ENCODE measurements at regions not wholly inside any gene's neighbourhood (a gene's known extent, or its start where the extent isn't known, plus 50 kb on each side); places are given as distances from the start of the nearest gene placed in this dataset.
A peak's percentile ranks its signal among the peaks of the same experiment; 100 is the strongest.

- H3K4me1 ChIP-seq (ENCODE audit: control insufficient read depth in 1 of 2, insufficient read depth in 2 of 2, low read length in 2 of 2): peaks cover 3 to 12% of the 10 kb centered on the region in 2 experiments; a peak in 2 of 4 replicates
- H3K9me3 ChIP-seq (ENCODE audit: control insufficient read depth in 1 of 2, insufficient read depth in 1 of 2, low read depth in 1 of 2, low read length in 2 of 2): no peaks in the 10 kb centered on the region
- H3K4me2 ChIP-seq (ENCODE audit: low read length): peak overlapping the region; percentile 42
- H3K27ac ChIP-seq (ENCODE audit: low read depth, low read length): no peak overlapping the region
- H3K36me3 ChIP-seq (ENCODE audit: control insufficient read depth in 1 of 2, insufficient read depth in 2 of 2, low read length in 2 of 2): no peaks in the 10 kb centered on the region
- BruUV-seq (replicated peaks): no TSS peak
- intact Hi-C loops (cut with micrococcal nuclease): no loop called here
- H3K79me2 ChIP-seq (ENCODE audit: insufficient read depth, low read length): no peaks in the 10 kb centered on the region
- POLR2A ChIA-PET: no interaction called here
- ATAC-seq (no peak), DNase-seq (ENCODE audit: low read depth, low spot score) (no peak)
- H2AFZ ChIP-seq (ENCODE audit: low read depth, low read length, poor library complexity, severe bottlenecking): no peak overlapping the region
- no peak overlapping the region for H3K4me3 ChIP-seq (replicated peaks in 1 of 2; ENCODE audit: low read depth in 1 of 2, low read length in 2 of 2)
- no peaks in the 10 kb centered on the region for H3K9me2 ChIP-seq (ENCODE audit: insufficient read depth)
- H3K9ac ChIP-seq (ENCODE audit: low read length): no peak overlapping the region
- H4K20me1 ChIP-seq (ENCODE audit: insufficient read depth): no peaks in the 10 kb centered on the region
- peaks cover 17% of the 10 kb centered on the region for H3K27me3 ChIP-seq (ENCODE audit: insufficient read depth, low read length)
- no peak for TF ChIP-seq EZH2phosphoT487 (IDR thresholded peaks at IDR 0.05; ENCODE audit: borderline replicate concordance)
- TF ChIP-seq MAX (IDR thresholded peaks at IDR 0.05): no peak
- TF ChIP-seq TCF7L2 (IDR thresholded peaks at IDR 0.05; ENCODE audit: borderline replicate concordance, extremely low read depth, insufficient read depth, insufficient read length): no peak
- TF ChIP-seq CEBPB (IDR thresholded peaks at IDR 0.05; ENCODE audit: low read depth): no peak
- no peak for TF ChIP-seq CBX3 (IDR thresholded peaks at IDR 0.05; ENCODE audit: low read depth)
- TF ChIP-seq SRF (IDR thresholded peaks at IDR 0.05; ENCODE audit: low read depth): no peak
- TF ChIP-seq EZH2 (IDR thresholded peaks at IDR 0.05): no peak
- TF ChIP-seq ATF3 (IDR thresholded peaks at IDR 0.05): no peak
- no peak for TF ChIP-seq FOSL1 (IDR thresholded peaks at IDR 0.05; ENCODE audit: low read depth)
- no peak for TF ChIP-seq POLR2AphosphoS5 (IDR thresholded peaks at IDR 0.05; ENCODE audit: low read depth, low read length)
- no peak for TF ChIP-seq REST (IDR thresholded peaks at IDR 0.05; ENCODE audit: low read depth)
- TF ChIP-seq ZNF274 (IDR thresholded peaks at IDR 0.05; ENCODE audit: low read depth, low read length): no peak
- TF ChIP-seq EGR1 (IDR thresholded peaks at IDR 0.05; ENCODE audit: low read depth): no peak
- TF ChIP-seq ZBTB33 (IDR thresholded peaks at IDR 0.05; ENCODE audit: extremely low read depth, insufficient replicate concordance, low read length): no peak
- TF ChIP-seq CTCF (IDR thresholded peaks at IDR 0.05 in 2 of 3, conservative IDR thresholded peaks at IDR 0.05 in 1 of 3; ENCODE audit: borderline replicate concordance in 1 of 3, insufficient read depth in 1 of 3, low read depth in 2 of 3, low read length in 2 of 3): no peak
- TF ChIP-seq RAD21 (IDR thresholded peaks at IDR 0.05; ENCODE audit: low read depth): no peak
- TF ChIP-seq POLR2A (IDR thresholded peaks at IDR 0.05; ENCODE audit: borderline replicate concordance, extremely low read depth, insufficient read depth, insufficient read length): no peak
- TF ChIP-seq SIN3A (IDR thresholded peaks at IDR 0.05; ENCODE audit: low read depth): no peak
- no peak for TF ChIP-seq SP1 (IDR thresholded peaks at IDR 0.05; ENCODE audit: low read depth)
- RAD21 ChIA-PET (ENCODE audit: low non-redundant PET in 1 of 2, low total read pairs in 2 of 2, uncharacterized antibody in 2 of 2, unreplicated experiment in 2 of 2): no interaction called here
- CTCF ChIA-PET: no interaction called here
Observed at GRCh38 chr2:67871686-67872412, 191.0 kb downstream of the C1D start.

All from HCT116 (cell line).